ENCODE measurements at regions not wholly inside any gene's neighbourhood (a gene's known extent, or its start where the extent isn't known, plus 50 kb on each side); places are given as distances from the start of the nearest gene placed in this dataset.
"Not testable (repeated sequence)": the region's sequence is repeated elsewhere in the genome, so short reads cannot be mapped to it uniquely, and the experiment has no call there.

- no peak overlapping the region for H3K4me3 ChIP-seq (ENCODE audit: control insufficient read depth, low read depth, low read length)
- TF ChIP-seq, protein P1, sequence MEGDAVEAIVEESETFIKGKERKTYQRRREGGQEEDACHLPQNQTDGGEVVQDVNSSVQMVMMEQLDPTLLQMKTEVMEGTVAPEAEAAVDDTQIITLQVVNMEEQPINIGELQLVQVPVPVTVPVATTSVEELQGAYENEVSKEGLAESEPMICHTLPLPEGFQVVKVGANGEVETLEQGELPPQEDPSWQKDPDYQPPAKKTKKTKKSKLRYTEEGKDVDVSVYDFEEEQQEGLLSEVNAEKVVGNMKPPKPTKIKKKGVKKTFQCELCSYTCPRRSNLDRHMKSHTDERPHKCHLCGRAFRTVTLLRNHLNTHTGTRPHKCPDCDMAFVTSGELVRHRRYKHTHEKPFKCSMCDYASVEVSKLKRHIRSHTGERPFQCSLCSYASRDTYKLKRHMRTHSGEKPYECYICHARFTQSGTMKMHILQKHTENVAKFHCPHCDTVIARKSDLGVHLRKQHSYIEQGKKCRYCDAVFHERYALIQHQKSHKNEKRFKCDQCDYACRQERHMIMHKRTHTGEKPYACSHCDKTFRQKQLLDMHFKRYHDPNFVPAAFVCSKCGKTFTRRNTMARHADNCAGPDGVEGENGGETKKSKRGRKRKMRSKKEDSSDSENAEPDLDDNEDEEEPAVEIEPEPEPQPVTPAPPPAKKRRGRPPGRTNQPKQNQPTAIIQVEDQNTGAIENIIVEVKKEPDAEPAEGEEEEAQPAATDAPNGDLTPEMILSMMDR (IDR thresholded peaks at IDR 0.05; ENCODE audit: control insufficient read depth, insufficient read depth, low read depth, low read length, missing control alignments) = no peak
- DNase-seq (ENCODE audit: low read depth) = no peak
Observed at GRCh38 chr17:53765609-53766008, 57.1 kb upstream of the KIF2B start.

GRCh38 chr17:53765129-53765528, 57.6 kb upstream of the KIF2B start:
- TF ChIP-seq, protein P1 (IDR thresholded peaks at IDR 0.05; ENCODE audit: control insufficient read depth, insufficient read depth, low read depth, low read length, missing control alignments) = no peak
- DNase-seq (ENCODE audit: low read depth) = no peak
- H3K4me3 ChIP-seq (ENCODE audit: control insufficient read depth, low read depth, low read length) = no peak overlapping the region

- TF ChIP-seq, protein P1 (IDR thresholded peaks at IDR 0.05; ENCODE audit: control insufficient read depth, insufficient read depth, low read depth, low read length, missing control alignments) = no peak
- H3K4me3 ChIP-seq (ENCODE audit: control insufficient read depth, low read depth, low read length) = no peak overlapping the region
- DNase-seq (ENCODE audit: low read depth) = no peak
Observed at GRCh38 chr17:53757559-53757958, 65.2 kb upstream of the KIF2B start.

DNA sequence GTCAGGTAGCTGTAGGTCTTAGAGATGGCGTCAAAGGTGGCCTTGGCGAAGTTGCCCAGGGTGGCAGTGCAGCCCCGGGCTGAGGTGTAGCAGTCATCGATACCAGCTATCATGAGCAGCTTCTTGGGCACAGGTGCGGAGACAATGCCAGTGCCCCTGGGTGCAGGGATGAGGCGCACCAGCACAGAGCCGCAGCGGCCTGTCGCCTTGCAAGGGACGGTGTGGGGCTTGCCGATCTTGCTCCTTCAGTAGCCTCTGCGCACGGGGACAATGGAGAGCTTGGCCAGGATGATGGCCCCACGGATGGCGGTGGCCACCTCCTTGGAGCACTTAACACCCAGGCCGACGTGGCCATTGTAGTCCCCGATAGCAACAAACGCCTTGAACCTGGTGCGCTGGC, 65.6 kb upstream of the KIF2B start:
- DNase-seq (ENCODE audit: low read depth); H3K4me3 ChIP-seq (ENCODE audit: control insufficient read depth, low read depth, low read length): not testable (repeated sequence)

- TF ChIP-seq, protein P1 (IDR thresholded peaks at IDR 0.05; ENCODE audit: control insufficient read depth, insufficient read depth, low read depth, low read length, missing control alignments) = no peak
- no peak for DNase-seq (ENCODE audit: low read depth)
- H3K4me3 ChIP-seq (ENCODE audit: control insufficient read depth, low read depth, low read length) = no peak overlapping the region
Observed at GRCh38 chr17:53749178-53749577, 73.5 kb upstream of the KIF2B start.

GRCh38 chr17:53748159-53748820, 74.4 kb upstream of the KIF2B start:
- H3K4me3 ChIP-seq (ENCODE audit: control insufficient read depth, low read depth, low read length); DNase-seq (ENCODE audit: low read depth): not testable (repeated sequence)

- no peak for DNase-seq (ENCODE audit: low read depth)
- no peak overlapping the region for H3K4me3 ChIP-seq (ENCODE audit: control insufficient read depth, low read depth, low read length)
- TF ChIP-seq, protein P1 (IDR thresholded peaks at IDR 0.05; ENCODE audit: control insufficient read depth, insufficient read depth, low read depth, low read length, missing control alignments) = no peak
Observed at GRCh38 chr17:53740312-53740711, 82.4 kb upstream of the KIF2B start.

All from AG09309 (cell line).